Neutrophil (primary cell): ENCODE measurements at regions not wholly inside any gene's neighbourhood (a gene's known extent, or its start where the extent isn't known, plus 50 kb on each side); places are given as distances from the start of the nearest gene placed in this dataset.
"Not testable (repeated sequence)": the region's sequence is repeated elsewhere in the genome, so short reads cannot be mapped to it uniquely, and the experiment has no call there.

Experiments
- H3K27ac ChIP-seq: fragments of 200-600 bp; sonication (generic); 2 replicates; pipeline ENCODE4 v1.5.1; 2016; ENCODE audit warnings: mild to moderate bottlenecking, moderate library complexity
- H3K27me3 ChIP-seq: fragments of 200-600 bp; sonication (generic); 2 replicates; pipeline ENCODE4 v1.6.0; 2016; ENCODE audit warnings: mild to moderate bottlenecking
- H3K36me3 ChIP-seq: fragments of 200-600 bp; sonication (generic); 2 replicates; pipeline ENCODE4 v1.5.1; 2017
- H3K4me1 ChIP-seq, 2 experiments: fragments of 200-600 bp in 1 of 2; sonication (generic) in 1 of 2; 1 replicate in 1 of 2; 2 replicates in 1 of 2; pipeline versions ENCODE4 v1.5.1 to v1.6.1; 2013 to 2016; ENCODE audit warnings: low read depth in 1 of 2, low read length in 1 of 2, mild to moderate bottlenecking in 1 of 2, moderate library complexity in 1 of 2; ENCODE audit not compliant: control insufficient read depth in 1 of 2, insufficient read depth in 1 of 2
- H3K4me3 ChIP-seq, 2 experiments: fragments of 200-600 bp in 1 of 2; sonication (generic) in 1 of 2; 1 replicate in 1 of 2; 2 replicates in 1 of 2; pipeline ENCODE4 v1.5.1; 2013 to 2016; ENCODE audit warnings: low read depth in 1 of 2, low read length in 1 of 2, mild to moderate bottlenecking in 1 of 2, moderate library complexity in 1 of 2
- H3K9me3 ChIP-seq: fragments of 200-600 bp; sonication (generic); 2 replicates; pipeline ENCODE4 v1.5.1; 2016
- TF ChIP-seq, protein P1 (sequence below): fragments of 200-600 bp; sonication (generic); IDR thresholded peaks from 2 replicates; pipeline ENCODE4 v1.5.1; 2016; ENCODE audit warnings: antibody characterized with exemption

DNA sequence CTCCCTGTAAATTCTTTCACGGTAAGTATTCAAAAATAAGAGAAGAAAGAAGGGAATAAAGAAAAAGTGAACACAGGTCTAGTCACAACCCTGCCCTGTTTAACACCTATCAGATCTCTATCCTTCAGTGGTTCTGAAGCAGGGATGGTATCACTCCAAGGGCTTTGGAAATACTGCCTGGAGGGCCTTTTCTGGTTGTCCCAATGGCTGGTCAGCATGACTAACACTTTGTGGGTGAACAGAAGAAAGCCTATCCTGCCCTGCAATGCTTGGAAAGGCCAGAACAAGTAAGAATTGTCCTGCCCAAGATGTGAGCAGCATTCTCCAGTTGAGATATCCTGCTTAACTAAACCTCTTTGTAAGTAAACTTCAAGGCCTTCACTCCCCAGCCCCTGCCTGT lies 124.9 kb downstream of the TMEM167A start:
- Histone ChIP-seq H3K9me3 (no peaks in the 10 kb centered on the region), H3K4me1 (no peaks in the 10 kb centered on the region), H3K36me3 (no peaks in the 10 kb centered on the region), H3K4me3 (no peak overlapping the region), H3K27ac (no peak overlapping the region), H3K27me3 (no peaks in the 10 kb centered on the region)
- TF ChIP-seq, protein P1, sequence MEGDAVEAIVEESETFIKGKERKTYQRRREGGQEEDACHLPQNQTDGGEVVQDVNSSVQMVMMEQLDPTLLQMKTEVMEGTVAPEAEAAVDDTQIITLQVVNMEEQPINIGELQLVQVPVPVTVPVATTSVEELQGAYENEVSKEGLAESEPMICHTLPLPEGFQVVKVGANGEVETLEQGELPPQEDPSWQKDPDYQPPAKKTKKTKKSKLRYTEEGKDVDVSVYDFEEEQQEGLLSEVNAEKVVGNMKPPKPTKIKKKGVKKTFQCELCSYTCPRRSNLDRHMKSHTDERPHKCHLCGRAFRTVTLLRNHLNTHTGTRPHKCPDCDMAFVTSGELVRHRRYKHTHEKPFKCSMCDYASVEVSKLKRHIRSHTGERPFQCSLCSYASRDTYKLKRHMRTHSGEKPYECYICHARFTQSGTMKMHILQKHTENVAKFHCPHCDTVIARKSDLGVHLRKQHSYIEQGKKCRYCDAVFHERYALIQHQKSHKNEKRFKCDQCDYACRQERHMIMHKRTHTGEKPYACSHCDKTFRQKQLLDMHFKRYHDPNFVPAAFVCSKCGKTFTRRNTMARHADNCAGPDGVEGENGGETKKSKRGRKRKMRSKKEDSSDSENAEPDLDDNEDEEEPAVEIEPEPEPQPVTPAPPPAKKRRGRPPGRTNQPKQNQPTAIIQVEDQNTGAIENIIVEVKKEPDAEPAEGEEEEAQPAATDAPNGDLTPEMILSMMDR, result no peak

DNA sequence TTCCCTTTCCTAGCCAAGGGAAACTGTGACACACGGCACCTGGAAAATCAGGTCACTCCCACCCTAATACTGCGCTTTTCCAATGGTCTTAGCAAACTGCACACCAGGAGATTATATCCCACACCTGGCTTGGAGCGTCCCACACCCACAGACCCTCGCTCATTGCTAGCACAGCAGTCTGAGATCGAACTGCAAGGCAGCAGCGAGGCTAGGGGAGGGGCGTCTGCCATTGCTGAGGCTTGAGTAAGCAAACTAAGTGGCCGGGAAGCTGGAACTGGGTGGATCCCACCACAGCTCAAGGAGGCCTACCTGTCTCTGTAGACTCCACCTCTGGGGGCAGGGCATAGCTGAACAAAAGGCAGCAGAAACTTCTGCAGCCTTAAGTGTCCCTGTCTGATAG lies 132.9 kb downstream of the TMEM167A start:
- not testable (repeated sequence) for H3K27ac ChIP-seq, H3K4me1 ChIP-seq, H3K27me3 ChIP-seq, H3K36me3 ChIP-seq, H3K4me3 ChIP-seq, H3K9me3 ChIP-seq

DNA sequence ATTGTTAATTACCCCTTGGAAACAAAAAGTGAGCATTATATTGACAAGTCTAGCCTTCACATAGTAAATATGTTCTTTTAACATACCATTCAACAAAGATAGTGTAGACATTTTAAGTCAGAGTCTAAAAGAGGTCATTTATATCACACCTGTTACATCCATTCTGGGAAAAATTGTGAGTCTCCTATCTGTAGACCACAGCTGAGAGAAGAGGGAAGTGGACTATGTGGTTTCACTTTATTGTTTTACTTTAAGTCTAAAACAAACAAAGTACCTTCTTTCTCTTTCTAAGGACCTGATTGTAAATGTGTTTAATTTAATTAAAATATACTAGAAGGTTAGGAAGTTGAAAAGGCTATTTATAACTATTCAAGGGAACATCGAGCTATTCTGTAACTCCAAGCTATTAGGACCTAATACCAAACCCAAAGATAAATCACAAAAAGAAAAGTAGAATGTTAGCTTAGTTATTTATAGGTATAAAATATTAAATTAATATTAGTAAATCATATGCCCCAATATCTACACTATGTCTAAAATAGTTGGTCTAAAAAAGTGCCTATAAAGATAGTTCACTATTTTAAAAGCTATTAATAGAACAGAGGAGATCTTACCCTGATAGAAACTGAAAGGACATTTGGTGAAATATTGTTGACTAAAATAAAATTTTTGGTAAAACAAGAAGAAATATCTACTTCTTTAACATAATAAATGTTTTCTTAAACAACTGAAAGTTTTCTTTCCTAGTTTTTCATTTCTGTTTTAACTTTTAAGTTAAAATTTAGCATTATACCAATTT lies 134.9 kb downstream of the TMEM167A start:
- TF ChIP-seq, protein P1, result no peak
- Histone ChIP-seq H3K9me3 (no peaks in the 10 kb centered on the region), H3K27me3 (no peaks in the 10 kb centered on the region), H3K4me3 (no peak overlapping the region), H3K36me3 (no peaks in the 10 kb centered on the region), H3K27ac (no peak overlapping the region), H3K4me1 (no peaks in the 10 kb centered on the region)

DNA sequence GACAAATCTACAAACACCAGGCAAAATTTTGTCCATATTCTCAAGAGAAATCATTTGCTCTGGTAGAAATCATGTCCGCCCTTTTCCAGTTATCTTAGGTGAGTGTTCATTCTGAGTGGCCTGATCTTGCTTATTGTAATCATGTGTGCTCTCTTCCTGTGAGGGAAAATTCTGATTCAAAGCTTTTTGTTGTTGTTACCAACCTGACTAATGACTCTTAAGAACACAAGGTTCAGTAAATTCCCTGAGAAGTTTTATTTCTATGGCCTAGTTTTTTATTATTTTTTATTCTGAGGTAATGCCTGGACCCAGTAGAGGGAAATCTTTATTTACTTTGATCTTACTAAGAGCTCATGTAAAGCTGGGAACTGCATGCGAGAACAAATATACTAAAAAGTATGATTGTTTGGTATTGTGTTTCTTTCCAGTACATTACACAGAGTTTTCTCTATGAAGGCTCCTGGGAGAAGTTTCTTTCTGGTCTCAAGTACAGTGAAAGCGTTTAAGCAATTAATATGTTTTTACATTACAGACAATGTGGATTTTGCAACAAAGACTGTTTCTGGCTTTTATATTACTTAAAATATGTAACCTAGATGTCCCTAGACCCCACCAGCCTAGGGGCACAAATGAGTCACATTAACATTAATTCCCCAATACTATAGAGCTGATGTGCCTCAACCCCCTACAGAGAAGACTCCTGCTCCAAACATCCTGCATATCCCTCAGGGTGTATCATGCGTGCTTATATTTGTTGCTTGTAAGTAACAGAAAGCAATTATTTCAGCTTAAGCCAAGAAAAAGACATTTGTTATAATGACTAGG lies 138.1 kb downstream of the TMEM167A start:
- Histone ChIP-seq H3K36me3 (no peaks in the 10 kb centered on the region), H3K4me3 (no peak overlapping the region), H3K4me1 (no peaks in the 10 kb centered on the region), H3K27me3 (no peaks in the 10 kb centered on the region), H3K27ac (no peak overlapping the region), H3K9me3 (no peaks in the 10 kb centered on the region)
- TF ChIP-seq, protein P1, result no peak

DNA sequence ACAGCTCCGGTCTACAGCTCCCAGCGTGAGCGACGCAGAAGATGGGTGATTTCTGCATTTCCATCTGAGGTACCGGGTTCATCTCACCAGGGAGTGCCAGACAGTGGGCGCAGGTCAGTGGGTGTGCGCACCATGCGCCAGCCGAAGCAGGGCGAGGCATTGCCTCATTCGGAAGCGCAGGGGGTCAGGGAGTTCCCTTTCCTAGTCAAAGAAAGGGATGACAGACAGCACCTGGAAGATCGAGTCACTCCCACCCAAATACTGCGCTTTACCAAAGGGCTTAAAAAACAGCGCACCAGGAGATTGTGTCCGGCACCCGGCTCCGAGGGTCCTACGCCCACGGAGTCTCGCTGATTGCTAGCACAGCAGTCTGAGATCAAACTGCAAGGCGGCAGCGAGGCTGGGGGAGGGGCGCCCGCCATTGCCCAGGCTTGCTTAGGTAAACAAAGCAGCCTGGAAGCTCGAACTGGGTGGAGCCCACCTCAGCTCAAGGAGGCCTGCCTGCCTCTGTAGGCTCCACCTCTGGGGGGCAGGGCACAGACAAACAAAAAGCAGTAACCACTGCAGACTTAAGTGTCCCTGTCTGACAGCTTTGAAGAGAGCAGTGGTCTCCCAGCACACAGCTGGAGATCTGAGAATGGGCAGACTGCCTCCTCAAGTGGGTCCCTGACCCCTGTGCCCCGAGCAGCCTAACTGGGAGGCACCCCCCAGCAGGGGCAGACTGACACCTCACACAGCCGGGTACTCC lies 144.5 kb downstream of the TMEM167A start:
- H3K27ac ChIP-seq, H3K9me3 ChIP-seq, H3K27me3 ChIP-seq, H3K4me3 ChIP-seq, H3K4me1 ChIP-seq, H3K36me3 ChIP-seq: not testable (repeated sequence)

DNA sequence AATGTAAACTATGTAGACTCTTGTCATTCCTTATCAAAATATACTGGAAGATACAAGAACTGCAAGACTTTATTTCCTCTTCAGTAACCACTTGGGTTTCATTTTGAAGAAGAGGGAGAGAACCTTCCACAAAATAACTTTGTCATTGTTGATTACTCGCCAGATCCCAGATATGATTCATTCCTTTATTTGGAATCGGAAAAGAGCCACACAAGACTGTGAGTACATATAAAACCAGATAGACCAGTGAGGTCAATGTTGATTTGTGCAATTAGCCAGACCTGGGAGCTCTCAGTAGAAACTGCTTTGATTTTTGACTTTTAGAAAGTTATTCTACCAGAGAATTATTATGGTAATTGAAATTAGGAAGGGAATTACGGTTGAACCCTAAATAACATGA lies 146.1 kb downstream of the TMEM167A start:
- no peaks in the 10 kb centered on the region for H3K9me3 ChIP-seq
- H3K4me3 ChIP-seq, result no peak overlapping the region
- H3K36me3 ChIP-seq, result no peaks in the 10 kb centered on the region
- TF ChIP-seq, protein P1, result no peak
- no peak overlapping the region for H3K27ac ChIP-seq
- H3K4me1 ChIP-seq, result no peaks in the 10 kb centered on the region
- no peaks in the 10 kb centered on the region for H3K27me3 ChIP-seq
